Type B pancreatic cell (in vitro differentiated cells): ENCODE measurements at regions not wholly inside any gene's neighbourhood (a gene's known extent, or its start where the extent isn't known, plus 50 kb on each side); places are given as distances from the start of the nearest gene placed in this dataset.

Experiments used
- DNase-seq: peaks from one replicate; pipeline ENCODE4 v3.0.0; 2021; ENCODE audit warnings: mixed read lengths; ENCODE audit not compliant: unreplicated experiment; ENCODE audit errors: extremely low spot score
- H3K27ac Mint-ChIP-seq: 2 replicates; pipeline ENCODE4 v1.8.0; 2021; ENCODE audit warnings: mild to moderate bottlenecking, mixed read lengths
- H3K27me3 Mint-ChIP-seq: 2 replicates; pipeline ENCODE4 v1.8.0; 2021; ENCODE audit warnings: mixed read lengths
- H3K36me3 Mint-ChIP-seq: 2 replicates; pipeline ENCODE4 v1.8.0; 2021; ENCODE audit warnings: mixed read lengths
- H3K4me1 Mint-ChIP-seq: one replicate; pipeline ENCODE4 v1.8.0; 2021; ENCODE audit warnings: mixed read lengths; ENCODE audit not compliant: unreplicated experiment
- H3K4me3 Mint-ChIP-seq: 2 replicates; pipeline ENCODE4 v1.8.0; 2021; ENCODE audit warnings: mild to moderate bottlenecking, mixed read lengths
- H3K9me3 Mint-ChIP-seq: 2 replicates; pipeline ENCODE4 v1.8.0; 2021; ENCODE audit warnings: mixed read lengths
- TF ChIP-seq, protein P1 (sequence below): fragments of 200-600 bp; sonication (generic); conservative IDR thresholded peaks from 2 replicates; pipeline ENCODE4 v1.5.0; 2021; ENCODE audit warnings: antibody characterized with exemption, mild to moderate bottlenecking

GRCh38 chr5:25554077-25554476 lies 909.3 kb upstream of the CDH10 start:
- no peak for DNase-seq
- Mint-ChIP-seq H3K36me3 (no peaks in the 10 kb centered on the region), H3K9me3 (no peaks in the 10 kb centered on the region)

GRCh38 chr5:25552871-25553481 lies 908.2 kb upstream of the CDH10 start:
- H3K4me3 Mint-ChIP-seq = no peak overlapping the region
- H3K36me3 Mint-ChIP-seq = no peaks in the 10 kb centered on the region
- no peaks in the 10 kb centered on the region for H3K27me3 Mint-ChIP-seq
- H3K4me1 Mint-ChIP-seq = no peaks in the 10 kb centered on the region
- H3K9me3 Mint-ChIP-seq = no peaks in the 10 kb centered on the region
- TF ChIP-seq, protein P1, sequence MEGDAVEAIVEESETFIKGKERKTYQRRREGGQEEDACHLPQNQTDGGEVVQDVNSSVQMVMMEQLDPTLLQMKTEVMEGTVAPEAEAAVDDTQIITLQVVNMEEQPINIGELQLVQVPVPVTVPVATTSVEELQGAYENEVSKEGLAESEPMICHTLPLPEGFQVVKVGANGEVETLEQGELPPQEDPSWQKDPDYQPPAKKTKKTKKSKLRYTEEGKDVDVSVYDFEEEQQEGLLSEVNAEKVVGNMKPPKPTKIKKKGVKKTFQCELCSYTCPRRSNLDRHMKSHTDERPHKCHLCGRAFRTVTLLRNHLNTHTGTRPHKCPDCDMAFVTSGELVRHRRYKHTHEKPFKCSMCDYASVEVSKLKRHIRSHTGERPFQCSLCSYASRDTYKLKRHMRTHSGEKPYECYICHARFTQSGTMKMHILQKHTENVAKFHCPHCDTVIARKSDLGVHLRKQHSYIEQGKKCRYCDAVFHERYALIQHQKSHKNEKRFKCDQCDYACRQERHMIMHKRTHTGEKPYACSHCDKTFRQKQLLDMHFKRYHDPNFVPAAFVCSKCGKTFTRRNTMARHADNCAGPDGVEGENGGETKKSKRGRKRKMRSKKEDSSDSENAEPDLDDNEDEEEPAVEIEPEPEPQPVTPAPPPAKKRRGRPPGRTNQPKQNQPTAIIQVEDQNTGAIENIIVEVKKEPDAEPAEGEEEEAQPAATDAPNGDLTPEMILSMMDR = no peak
- no peak for DNase-seq
- no peak overlapping the region for H3K27ac Mint-ChIP-seq

More at GRCh38 chr5:25554077-25554476, 909.3 kb upstream of the CDH10 start:
- no peaks in the 10 kb centered on the region for H3K4me1 Mint-ChIP-seq
- H3K4me3 Mint-ChIP-seq = no peak overlapping the region
- no peaks in the 10 kb centered on the region for H3K27me3 Mint-ChIP-seq
- TF ChIP-seq, protein P1 = no peak
- H3K27ac Mint-ChIP-seq = no peak overlapping the region

DNA sequence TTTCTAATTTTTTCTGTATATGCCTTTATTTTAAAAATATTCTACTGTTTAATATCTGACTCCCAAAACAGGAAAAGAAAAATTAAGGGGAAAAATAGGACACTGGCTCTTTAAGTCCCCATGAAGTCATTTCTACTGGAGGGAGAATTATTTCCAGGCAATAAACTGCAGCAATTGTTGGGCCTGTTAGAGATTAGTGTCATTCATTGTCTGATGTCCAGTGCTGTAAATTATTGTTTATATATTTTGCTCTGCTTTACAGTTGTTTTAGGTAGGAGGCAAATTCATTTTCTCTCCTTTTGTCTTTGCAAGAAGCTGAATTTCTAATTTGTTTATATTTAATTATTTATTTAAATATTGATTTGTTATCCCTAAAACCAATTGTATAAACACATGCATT lies 906.0 kb upstream of the CDH10 start:
- Mint-ChIP-seq H3K36me3 (no peaks in the 10 kb centered on the region), H3K9me3 (no peaks in the 10 kb centered on the region), H3K4me1 (no peaks in the 10 kb centered on the region), H3K4me3 (no peak overlapping the region), H3K27me3 (no peaks in the 10 kb centered on the region), H3K27ac (no peak overlapping the region)
- DNase-seq = no peak
- TF ChIP-seq, protein P1 = no peak

DNA sequence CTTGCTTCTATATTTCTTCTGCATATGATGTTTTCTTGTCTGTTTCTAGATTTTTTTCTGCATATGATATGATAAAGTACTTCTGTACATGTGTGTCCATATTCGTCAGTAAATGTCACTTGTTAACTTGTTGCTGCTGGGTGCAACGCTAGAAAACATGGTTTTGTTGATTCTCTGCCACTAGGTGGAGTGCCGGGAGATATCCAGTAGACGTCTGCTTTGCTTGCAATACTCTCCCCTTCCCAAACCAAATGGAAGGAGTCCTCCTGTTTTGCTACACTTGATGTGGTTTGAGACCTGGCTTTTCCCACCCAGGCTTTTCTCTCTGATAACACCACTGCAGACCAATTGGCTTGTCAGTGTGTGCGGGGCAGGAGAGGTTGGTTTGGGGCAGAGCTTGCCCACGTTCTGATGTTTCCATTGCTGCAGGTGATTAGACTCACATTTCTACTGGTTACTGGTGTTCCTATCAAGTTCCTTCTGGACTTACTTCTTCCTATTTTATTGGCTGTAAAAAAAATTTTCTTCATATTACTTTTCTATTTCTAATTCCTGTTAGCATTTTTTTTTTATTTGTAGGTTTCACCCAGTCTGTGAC lies 900.0 kb upstream of the CDH10 start:
- no peak for DNase-seq
- Mint-ChIP-seq H3K4me3 (no peak overlapping the region), H3K27me3 (no peaks in the 10 kb centered on the region)

GRCh38 chr5:25540628-25541027 lies 895.9 kb upstream of the CDH10 start:
- no peaks in the 10 kb centered on the region for H3K9me3 Mint-ChIP-seq
- H3K27ac Mint-ChIP-seq = no peak overlapping the region
- H3K4me1 Mint-ChIP-seq = peaks cover 3% of the 10 kb centered on the region
- no peaks in the 10 kb centered on the region for H3K27me3 Mint-ChIP-seq
- DNase-seq = no peak
- TF ChIP-seq, protein P1 = no peak
- no peaks in the 10 kb centered on the region for H3K36me3 Mint-ChIP-seq
- no peak overlapping the region for H3K4me3 Mint-ChIP-seq

More for the DNA sequence above, 900.0 kb upstream of the CDH10 start:
- peaks cover 3% of the 10 kb centered on the region for H3K4me1 Mint-ChIP-seq
- no peaks in the 10 kb centered on the region for H3K36me3 Mint-ChIP-seq
- H3K9me3 Mint-ChIP-seq = no peaks in the 10 kb centered on the region
- no peak overlapping the region for H3K27ac Mint-ChIP-seq
- TF ChIP-seq, protein P1 = peak; percentile 80
